ENCODE measurements at regions not wholly inside any gene's neighbourhood (a gene's known extent, or its start where the extent isn't known, plus 50 kb on each side); places are given as distances from the start of the nearest gene placed in this dataset.

DNA sequence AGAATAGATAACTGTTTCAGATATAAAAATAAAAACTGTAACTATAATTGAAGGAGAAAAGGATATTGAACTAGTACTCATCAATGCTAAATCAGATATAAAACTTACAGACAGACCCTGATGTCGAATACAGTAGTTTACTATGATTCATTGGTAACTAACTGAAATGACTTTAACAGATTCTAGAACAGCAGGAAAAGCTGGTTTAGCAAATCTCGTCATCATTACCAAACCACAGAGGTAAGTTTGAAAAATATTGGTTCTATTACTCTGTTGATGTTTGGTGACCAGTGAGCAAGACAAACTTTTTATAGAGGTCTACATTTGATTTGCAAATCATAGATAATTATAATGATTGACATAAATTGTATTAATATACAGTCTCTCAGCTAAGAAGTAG is 551.4 kb upstream of the ADGRL3 start:
- H3K4me3 ChIP-seq: no peak overlapping the region
- no peaks in the 10 kb centered on the region for H3K36me3 ChIP-seq
- no peaks in the 10 kb centered on the region for H3K4me1 ChIP-seq
- no peak overlapping the region for H3K27ac ChIP-seq
- TF ChIP-seq, protein P1, sequence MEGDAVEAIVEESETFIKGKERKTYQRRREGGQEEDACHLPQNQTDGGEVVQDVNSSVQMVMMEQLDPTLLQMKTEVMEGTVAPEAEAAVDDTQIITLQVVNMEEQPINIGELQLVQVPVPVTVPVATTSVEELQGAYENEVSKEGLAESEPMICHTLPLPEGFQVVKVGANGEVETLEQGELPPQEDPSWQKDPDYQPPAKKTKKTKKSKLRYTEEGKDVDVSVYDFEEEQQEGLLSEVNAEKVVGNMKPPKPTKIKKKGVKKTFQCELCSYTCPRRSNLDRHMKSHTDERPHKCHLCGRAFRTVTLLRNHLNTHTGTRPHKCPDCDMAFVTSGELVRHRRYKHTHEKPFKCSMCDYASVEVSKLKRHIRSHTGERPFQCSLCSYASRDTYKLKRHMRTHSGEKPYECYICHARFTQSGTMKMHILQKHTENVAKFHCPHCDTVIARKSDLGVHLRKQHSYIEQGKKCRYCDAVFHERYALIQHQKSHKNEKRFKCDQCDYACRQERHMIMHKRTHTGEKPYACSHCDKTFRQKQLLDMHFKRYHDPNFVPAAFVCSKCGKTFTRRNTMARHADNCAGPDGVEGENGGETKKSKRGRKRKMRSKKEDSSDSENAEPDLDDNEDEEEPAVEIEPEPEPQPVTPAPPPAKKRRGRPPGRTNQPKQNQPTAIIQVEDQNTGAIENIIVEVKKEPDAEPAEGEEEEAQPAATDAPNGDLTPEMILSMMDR (IDR thresholded peaks at IDR 0.05): no peak
- no peaks in the 10 kb centered on the region for H3K27me3 ChIP-seq
- DNase-seq (ENCODE audit: low spot score): no peak
- H3K9me3 ChIP-seq: peaks cover 0 to 6% of the 10 kb centered on the region in 2 donors

DNA sequence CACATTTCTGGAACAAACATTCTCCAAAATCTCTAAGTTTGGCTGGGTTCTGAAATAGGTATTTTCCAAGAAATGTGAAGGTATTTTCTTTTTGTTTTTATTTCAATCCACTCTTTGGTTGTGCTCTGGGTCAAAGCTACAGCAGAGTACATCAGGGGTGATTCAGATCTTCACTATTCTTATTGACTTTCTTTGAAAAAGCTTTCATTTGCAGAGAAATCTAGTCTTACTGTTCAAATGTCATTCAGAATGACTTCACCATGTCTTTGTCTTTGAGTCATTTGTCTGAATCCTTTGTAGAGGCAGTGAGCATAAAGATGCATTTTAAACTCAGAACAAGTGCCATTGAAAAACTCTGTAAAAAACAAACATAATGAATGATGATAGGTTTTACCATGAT is 547.2 kb upstream of the ADGRL3 start:
- no peaks in the 10 kb centered on the region for H3K4me1 ChIP-seq
- TF ChIP-seq, protein P1 (IDR thresholded peaks at IDR 0.05): no peak
- no peaks in the 10 kb centered on the region for H3K36me3 ChIP-seq
- H3K9me3 ChIP-seq: no peaks in the 10 kb centered on the region
- H3K27ac ChIP-seq: no peak overlapping the region
- H3K27me3 ChIP-seq: no peaks in the 10 kb centered on the region
- no peak for DNase-seq (ENCODE audit: low spot score)
- no peak overlapping the region for H3K4me3 ChIP-seq

DNA sequence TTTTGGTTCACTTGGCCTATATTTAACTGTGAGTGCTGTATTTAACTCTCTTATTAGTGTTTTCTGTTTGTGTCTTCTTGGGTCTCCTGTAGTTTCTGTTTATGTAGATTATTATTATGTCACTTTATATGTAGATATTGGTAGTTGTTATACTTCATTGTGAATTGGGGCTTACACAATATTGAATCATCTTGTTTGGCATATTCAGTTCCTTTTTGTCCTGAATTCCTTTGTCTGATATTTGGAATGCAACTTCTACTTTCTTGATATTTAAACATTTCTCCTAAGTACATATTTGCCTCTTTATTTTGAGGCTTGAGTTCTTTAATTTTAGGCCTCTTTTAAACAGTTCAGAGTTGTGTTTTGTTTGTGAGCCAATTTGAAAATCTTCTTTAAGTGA is 544.8 kb upstream of the ADGRL3 start:
- Histone ChIP-seq H3K4me1 (no peaks in the 10 kb centered on the region), H3K4me3 (no peak overlapping the region), H3K27me3 (no peaks in the 10 kb centered on the region), H3K36me3 (no peaks in the 10 kb centered on the region), H3K27ac (no peak overlapping the region), H3K9me3 (no peaks in the 10 kb centered on the region)
- TF ChIP-seq, protein P1 (IDR thresholded peaks at IDR 0.05): no peak
- DNase-seq (ENCODE audit: low spot score): no peak

DNA sequence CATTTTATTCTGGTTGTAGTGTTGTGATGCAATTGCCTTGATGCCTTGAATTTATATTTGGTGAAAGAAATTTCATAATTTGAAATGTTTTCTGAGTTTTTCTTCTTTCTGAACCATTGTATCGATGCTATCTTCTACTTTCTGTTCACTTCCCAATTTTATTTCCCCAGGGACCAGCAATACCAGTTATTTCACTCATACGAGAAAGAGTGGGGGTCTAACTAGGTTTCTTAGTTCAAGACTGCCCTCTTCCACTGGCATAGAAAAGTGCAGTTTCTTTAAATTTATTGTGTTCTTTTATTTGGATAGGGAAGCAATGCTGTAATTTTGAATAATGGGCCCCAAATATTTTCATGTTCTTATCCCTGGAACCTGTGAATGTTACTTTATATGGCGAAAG is 544.0 kb upstream of the ADGRL3 start:
- Histone ChIP-seq H3K9me3 (no peaks in the 10 kb centered on the region), H3K27ac (no peak overlapping the region), H3K36me3 (no peaks in the 10 kb centered on the region), H3K4me1 (no peaks in the 10 kb centered on the region), H3K27me3 (no peaks in the 10 kb centered on the region), H3K4me3 (no peak overlapping the region)
- no peak for DNase-seq (ENCODE audit: low spot score)
- TF ChIP-seq, protein P1 (IDR thresholded peaks at IDR 0.05): no peak

DNA sequence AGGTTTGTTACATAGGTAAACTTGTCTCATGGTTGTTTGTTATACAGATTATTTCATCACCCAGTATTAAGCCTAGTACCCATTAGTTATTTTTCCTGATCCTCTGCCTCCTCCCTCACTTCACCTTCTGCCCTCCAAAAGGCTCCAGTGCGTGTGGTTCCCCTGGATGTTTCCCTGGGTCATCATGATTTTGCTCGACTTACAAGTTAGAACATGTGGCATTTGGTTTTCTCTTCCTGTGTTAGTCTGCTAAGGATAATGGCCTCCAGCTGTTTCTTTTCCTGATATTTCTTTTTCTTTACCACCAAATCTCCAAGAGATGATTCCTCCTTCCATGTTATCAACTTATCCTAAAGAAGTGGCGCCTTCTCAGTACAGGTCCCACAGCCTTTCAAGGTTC is 543.1 kb upstream of the ADGRL3 start:
- DNase-seq (ENCODE audit: low spot score): no peak
- TF ChIP-seq, protein P1 (IDR thresholded peaks at IDR 0.05): no peak
- Histone ChIP-seq H3K4me1 (no peaks in the 10 kb centered on the region), H3K27ac (no peak overlapping the region), H3K27me3 (no peaks in the 10 kb centered on the region), H3K36me3 (no peaks in the 10 kb centered on the region), H3K9me3 (no peaks in the 10 kb centered on the region), H3K4me3 (no peak overlapping the region)

DNA sequence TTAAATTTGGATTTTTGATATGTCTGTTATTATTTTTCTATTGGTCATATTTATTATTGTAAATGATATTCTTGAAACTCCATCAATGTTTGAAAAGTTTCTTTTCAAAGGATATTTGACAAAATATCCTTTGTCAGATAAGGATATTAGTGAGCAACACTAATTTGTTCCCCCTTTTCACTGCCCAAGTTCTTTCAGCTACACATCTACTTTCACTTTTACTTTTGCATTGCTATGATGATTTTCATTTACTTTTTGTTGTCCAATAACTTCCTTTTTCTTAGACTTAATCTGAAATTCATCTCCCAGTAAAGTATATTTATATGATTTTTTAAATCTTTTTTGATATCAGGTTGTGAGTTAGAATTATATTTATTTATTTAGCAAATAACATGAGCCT is 542.3 kb upstream of the ADGRL3 start:
- no peaks in the 10 kb centered on the region for H3K4me1 ChIP-seq
- no peaks in the 10 kb centered on the region for H3K36me3 ChIP-seq
- no peaks in the 10 kb centered on the region for H3K27me3 ChIP-seq
- H3K4me3 ChIP-seq: no peak overlapping the region
- H3K9me3 ChIP-seq: no peaks in the 10 kb centered on the region
- no peak overlapping the region for H3K27ac ChIP-seq
- TF ChIP-seq, protein P1 (IDR thresholded peaks at IDR 0.05): no peak
- DNase-seq (ENCODE audit: low spot score): no peak

Measured in right atrium auricular region (tissue), 2 donors.